LNCaP clone FGC (cell line): ENCODE measurements at regions not wholly inside any gene's neighbourhood (a gene's known extent, or its start where the extent isn't known, plus 50 kb on each side); places are given as distances from the start of the nearest gene placed in this dataset.

Source experiments
- DNase-seq: peaks from one replicate; pipeline ENCODE4 v3.0.0-alpha.2; 2011; ENCODE audit warnings: low read depth
- H3K4me3 ChIP-seq: 2 replicates; pipeline ENCODE4 v1.5.1; 2011; ENCODE audit warnings: mild to moderate bottlenecking, low read depth, low read length, control low read depth
- TF ChIP-seq, protein P1 (sequence below): IDR thresholded peaks from 2 replicates; pipeline ENCODE4 v1.5.1; 2012; ENCODE audit warnings: mild to moderate bottlenecking; ENCODE audit not compliant: control insufficient read depth, insufficient read depth; ENCODE audit errors: extremely low read depth

DNA sequence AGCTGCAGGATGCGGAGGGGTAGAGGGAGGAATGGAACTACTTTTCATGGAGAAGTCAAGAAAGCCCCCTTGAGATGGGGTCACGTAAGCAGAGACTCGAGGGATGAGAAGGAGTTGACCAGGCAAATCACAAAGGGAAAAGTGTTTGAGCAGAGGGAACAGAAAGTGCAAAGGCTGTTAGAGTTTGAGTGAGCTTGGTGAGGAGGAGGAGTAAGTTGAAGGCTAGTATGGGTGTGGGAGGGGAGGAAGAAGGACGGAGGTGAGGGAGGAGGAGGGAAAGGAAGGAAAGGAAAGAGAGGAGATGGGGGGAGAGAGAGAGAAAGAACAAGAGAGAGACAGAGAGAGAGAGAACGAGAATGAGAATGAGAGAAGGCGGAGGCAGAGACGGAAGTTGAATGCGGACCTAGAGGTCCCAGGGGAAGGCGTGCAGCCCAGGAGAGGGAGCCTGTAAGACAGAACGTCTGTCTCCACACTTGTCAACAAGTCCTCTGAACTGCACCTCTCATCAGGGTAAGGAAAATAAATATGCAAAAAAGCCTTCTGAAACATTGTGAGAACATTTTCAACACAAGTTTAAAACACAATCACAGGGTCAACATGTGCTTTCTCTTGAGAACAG, 279.8 kb upstream of the EEF2KMT start:
- no peak overlapping the region for H3K4me3 ChIP-seq
- no peak for DNase-seq
- TF ChIP-seq, protein P1, sequence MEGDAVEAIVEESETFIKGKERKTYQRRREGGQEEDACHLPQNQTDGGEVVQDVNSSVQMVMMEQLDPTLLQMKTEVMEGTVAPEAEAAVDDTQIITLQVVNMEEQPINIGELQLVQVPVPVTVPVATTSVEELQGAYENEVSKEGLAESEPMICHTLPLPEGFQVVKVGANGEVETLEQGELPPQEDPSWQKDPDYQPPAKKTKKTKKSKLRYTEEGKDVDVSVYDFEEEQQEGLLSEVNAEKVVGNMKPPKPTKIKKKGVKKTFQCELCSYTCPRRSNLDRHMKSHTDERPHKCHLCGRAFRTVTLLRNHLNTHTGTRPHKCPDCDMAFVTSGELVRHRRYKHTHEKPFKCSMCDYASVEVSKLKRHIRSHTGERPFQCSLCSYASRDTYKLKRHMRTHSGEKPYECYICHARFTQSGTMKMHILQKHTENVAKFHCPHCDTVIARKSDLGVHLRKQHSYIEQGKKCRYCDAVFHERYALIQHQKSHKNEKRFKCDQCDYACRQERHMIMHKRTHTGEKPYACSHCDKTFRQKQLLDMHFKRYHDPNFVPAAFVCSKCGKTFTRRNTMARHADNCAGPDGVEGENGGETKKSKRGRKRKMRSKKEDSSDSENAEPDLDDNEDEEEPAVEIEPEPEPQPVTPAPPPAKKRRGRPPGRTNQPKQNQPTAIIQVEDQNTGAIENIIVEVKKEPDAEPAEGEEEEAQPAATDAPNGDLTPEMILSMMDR, result no peak

DNA sequence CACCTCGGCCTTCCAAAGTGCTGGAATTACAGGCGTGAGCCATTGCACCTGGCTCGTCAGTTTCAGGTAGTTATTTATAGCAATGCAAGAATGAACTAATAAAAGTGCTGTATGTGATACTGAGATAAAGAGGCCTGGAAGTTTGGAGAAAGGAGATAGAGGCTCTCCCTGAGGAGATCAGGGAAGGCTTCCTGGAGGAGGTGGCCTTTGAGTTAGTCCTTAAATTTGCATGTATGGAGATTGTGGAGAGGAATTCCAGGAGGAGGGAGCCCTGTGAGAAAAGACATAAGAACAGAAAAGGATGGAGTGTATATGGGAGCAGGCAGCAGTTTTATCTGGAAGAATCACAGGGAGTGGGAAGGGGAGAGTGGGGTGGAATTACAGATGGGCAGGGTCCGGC, 276.6 kb upstream of the EEF2KMT start:
- TF ChIP-seq, protein P1, result no peak
- H3K4me3 ChIP-seq, result no peak overlapping the region
- no peak for DNase-seq

DNA sequence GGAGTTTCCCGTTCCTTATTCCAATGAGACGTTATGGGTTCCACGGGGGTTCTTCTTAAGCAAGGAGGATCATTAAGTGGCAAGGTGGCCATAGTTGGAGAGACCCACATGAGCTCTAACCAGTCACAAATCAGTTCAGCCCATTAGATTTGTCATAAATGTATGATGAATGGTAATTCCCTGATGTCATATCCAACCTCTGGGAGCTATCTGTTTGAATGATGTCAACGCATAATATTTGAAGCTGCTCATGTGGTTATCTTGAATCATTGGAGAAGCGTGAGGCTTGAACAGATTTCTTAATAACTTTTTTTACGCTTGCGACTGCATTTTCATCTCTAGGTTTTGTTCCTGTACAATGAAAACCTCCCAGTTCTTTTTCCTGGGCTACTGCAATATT, 270.4 kb upstream of the EEF2KMT start:
- TF ChIP-seq, protein P1, result no peak
- H3K4me3 ChIP-seq, result no peak overlapping the region

DNA sequence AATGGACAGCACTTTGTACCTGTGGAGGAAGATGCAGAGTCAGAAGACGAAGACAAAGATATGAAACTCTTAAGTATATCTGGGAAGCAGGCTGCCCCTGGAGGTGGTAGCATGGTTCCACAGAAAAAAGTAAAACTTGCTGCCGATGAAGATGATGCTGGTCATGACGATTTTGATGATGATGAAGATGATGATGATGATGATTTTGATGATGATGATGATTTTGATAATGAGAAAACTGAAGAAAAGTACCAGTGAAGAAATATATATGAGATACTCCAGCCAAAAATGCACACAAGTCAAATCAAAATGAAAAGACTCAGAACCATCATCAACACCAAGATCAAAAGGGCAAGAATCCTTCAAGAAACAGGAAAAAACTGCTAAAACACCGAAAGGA, 268.5 kb upstream of the EEF2KMT start:
- TF ChIP-seq, protein P1, result no peak

More for the DNA sequence above, 270.4 kb upstream of the EEF2KMT start:
- no peak for DNase-seq

DNA sequence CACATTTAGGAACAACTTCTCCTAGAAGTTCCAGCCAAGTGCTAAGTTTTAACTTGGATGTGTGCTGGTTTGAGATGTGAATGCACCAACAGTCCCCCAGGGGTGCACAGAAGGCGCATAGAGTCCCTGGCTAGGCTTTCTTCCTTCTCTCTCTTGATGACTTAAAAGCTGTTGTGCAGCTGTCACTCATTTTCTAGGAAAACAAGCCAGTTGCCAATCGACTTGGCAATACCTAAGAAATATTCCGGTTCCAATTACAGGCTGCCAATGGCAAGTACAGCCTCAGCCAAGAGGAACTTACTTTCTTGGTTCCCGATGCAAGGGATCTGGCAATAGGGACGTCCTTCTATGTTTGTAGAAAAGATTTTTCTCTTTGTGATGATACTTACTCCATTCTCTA, 266.6 kb upstream of the EEF2KMT start:
- DNase-seq, result peak; percentile 0
- H3K4me3 ChIP-seq, result no peak overlapping the region
- TF ChIP-seq, protein P1, result no peak

More for the DNA sequence above, 268.5 kb upstream of the EEF2KMT start:
- no peak overlapping the region for H3K4me3 ChIP-seq
- DNase-seq, result no peak

DNA sequence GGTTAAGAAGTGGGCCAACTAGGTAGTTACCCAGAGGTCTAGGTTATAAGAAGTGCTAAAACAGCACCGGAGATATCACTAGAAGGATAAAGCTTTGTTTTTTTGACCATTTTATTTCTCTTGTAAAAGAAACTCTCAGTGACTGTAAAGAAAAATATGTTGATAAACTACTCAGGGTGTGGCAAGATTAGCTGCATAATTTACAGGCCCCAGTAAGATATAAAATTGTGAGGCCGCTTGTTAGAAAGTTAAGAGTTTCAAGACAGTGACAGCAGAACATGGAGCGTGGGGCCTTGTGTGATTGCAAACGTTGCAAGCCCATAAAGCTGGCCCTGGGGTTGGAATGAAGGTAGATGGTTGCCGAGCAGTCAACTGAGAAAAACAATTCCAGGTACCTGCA, 263.7 kb upstream of the EEF2KMT start:
- TF ChIP-seq, protein P1, result no peak
- no peak overlapping the region for H3K4me3 ChIP-seq
- DNase-seq, result no peak

DNA sequence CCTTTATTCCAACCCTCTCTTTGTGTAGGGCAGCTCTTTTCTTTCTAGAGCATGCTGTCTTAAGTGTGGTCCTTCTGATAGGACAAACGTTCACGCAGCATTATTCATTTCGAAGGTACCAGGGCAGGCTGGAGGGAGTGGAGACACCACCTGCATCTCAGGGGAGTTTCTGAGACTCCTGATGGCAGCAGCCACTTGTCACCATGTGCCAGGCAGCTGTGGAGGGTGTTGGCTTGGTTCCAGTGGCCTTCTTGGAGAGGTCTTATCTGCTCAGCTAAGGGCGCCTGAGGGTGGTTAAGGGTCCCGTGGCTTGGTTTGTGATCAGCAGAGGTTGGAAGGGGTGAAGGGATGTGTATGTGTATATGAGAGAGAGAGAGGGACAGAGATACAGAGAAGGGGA, 257.1 kb upstream of the EEF2KMT start:
- H3K4me3 ChIP-seq, result no peak overlapping the region
- DNase-seq, result no peak
- TF ChIP-seq, protein P1, result no peak
